ENCODE measurements at regions not wholly inside any gene's neighbourhood (a gene's known extent, or its start where the extent isn't known, plus 50 kb on each side); places are given as distances from the start of the nearest gene placed in this dataset.
"Not testable (repeated sequence)": the region's sequence is repeated elsewhere in the genome, so short reads cannot be mapped to it uniquely, and the experiment has no call there.

GRCh38 chr21:5118296-5118679 lies 5403.1 kb upstream of the TPTE start:
- H3K18ac ChIP-seq (ENCODE audit: low read length); H3K9me3 ChIP-seq (replicated peaks in 1 of 2; ENCODE audit: control insufficient read depth in 2 of 2, insufficient read depth in 1 of 2, low read depth in 1 of 2, low read length in 2 of 2); H3K4me3 ChIP-seq (ENCODE audit: low read length in 2 of 2); H2BK12ac ChIP-seq (ENCODE audit: low read length); H2BK120ac ChIP-seq (ENCODE audit: low read depth, low read length); H3K4me2 ChIP-seq (ENCODE audit: insufficient read depth, low read length, poor library complexity, severe bottlenecking); H4K91ac ChIP-seq (ENCODE audit: low read depth, low read length, poor library complexity); H3K23ac ChIP-seq (ENCODE audit: low read depth, low read length, poor library complexity); H2AK5ac ChIP-seq (ENCODE audit: low read depth, low read length); H2AFZ ChIP-seq (ENCODE audit: low read length); H3K9ac ChIP-seq (ENCODE audit: low read depth, low read length, poor library complexity); H3K14ac ChIP-seq (ENCODE audit: low read length); H3K27me3 ChIP-seq (ENCODE audit: control insufficient read depth in 3 of 3, insufficient read depth in 3 of 3, low read depth in 1 of 3, low read length in 3 of 3); H3K4me1 ChIP-seq (ENCODE audit: control insufficient read depth in 2 of 2, insufficient read depth in 1 of 2, low read depth in 1 of 2, low read length in 2 of 2); H3K4ac ChIP-seq (ENCODE audit: low read length); H2BK5ac ChIP-seq (ENCODE audit: low read length); H2BK15ac ChIP-seq (ENCODE audit: low read length); H3K36me3 ChIP-seq (replicated peaks in 1 of 2; ENCODE audit: control insufficient read depth in 2 of 2, insufficient read depth in 2 of 2, low read length in 2 of 2); H4K8ac ChIP-seq (ENCODE audit: low read depth, low read length); H3K27ac ChIP-seq (replicated peaks; ENCODE audit: low read length); H3K79me1 ChIP-seq (ENCODE audit: low read depth, low read length); DNase-seq (ENCODE audit: low spot score): not testable (repeated sequence)
- WGBS, 2 donors (ENCODE audit: extremely low coverage in 2 of 2, insufficient read length in 2 of 2, insufficient replicate concordance in 1 of 2): no CpG with 5 or more reads among the region's 17 CpGs

GRCh38 chr21:5119179-5119578 lies 5402.2 kb upstream of the TPTE start:
- H3K18ac ChIP-seq (ENCODE audit: low read length); H2AK5ac ChIP-seq (ENCODE audit: low read depth, low read length); H3K23ac ChIP-seq (ENCODE audit: low read depth, low read length, poor library complexity); H3K27ac ChIP-seq (replicated peaks; ENCODE audit: low read length); H3K4ac ChIP-seq (ENCODE audit: low read length); H2BK120ac ChIP-seq (ENCODE audit: low read depth, low read length); H3K9me3 ChIP-seq (replicated peaks in 1 of 2; ENCODE audit: control insufficient read depth in 2 of 2, insufficient read depth in 1 of 2, low read depth in 1 of 2, low read length in 2 of 2); H4K8ac ChIP-seq (ENCODE audit: low read depth, low read length); H2BK15ac ChIP-seq (ENCODE audit: low read length); H2BK12ac ChIP-seq (ENCODE audit: low read length); H3K36me3 ChIP-seq (replicated peaks in 1 of 2; ENCODE audit: control insufficient read depth in 2 of 2, insufficient read depth in 2 of 2, low read length in 2 of 2); H2BK5ac ChIP-seq (ENCODE audit: low read length); H3K14ac ChIP-seq (ENCODE audit: low read length); H4K91ac ChIP-seq (ENCODE audit: low read depth, low read length, poor library complexity); H3K4me2 ChIP-seq (ENCODE audit: insufficient read depth, low read length, poor library complexity, severe bottlenecking); H3K9ac ChIP-seq (ENCODE audit: low read depth, low read length, poor library complexity); H3K4me1 ChIP-seq (ENCODE audit: control insufficient read depth in 2 of 2, insufficient read depth in 1 of 2, low read depth in 1 of 2, low read length in 2 of 2); H3K27me3 ChIP-seq (ENCODE audit: control insufficient read depth in 3 of 3, insufficient read depth in 3 of 3, low read depth in 1 of 3, low read length in 3 of 3); H3K79me1 ChIP-seq (ENCODE audit: low read depth, low read length); DNase-seq (ENCODE audit: low spot score); H2AFZ ChIP-seq (ENCODE audit: low read length); H3K4me3 ChIP-seq (ENCODE audit: low read length in 2 of 2): not testable (repeated sequence)
- WGBS, 2 donors (ENCODE audit: extremely low coverage in 2 of 2, insufficient read length in 2 of 2, insufficient replicate concordance in 1 of 2): no CpG with 5 or more reads among the region's 8 CpGs

GRCh38 chr21:5121399-5121798 lies 5400.0 kb upstream of the TPTE start:
- not testable (repeated sequence) for H2BK15ac ChIP-seq (ENCODE audit: low read length); H3K18ac ChIP-seq (ENCODE audit: low read length); DNase-seq (ENCODE audit: low spot score); H3K4me2 ChIP-seq (ENCODE audit: insufficient read depth, low read length, poor library complexity, severe bottlenecking); H2BK12ac ChIP-seq (ENCODE audit: low read length); H4K91ac ChIP-seq (ENCODE audit: low read depth, low read length, poor library complexity); H4K8ac ChIP-seq (ENCODE audit: low read depth, low read length); H3K4ac ChIP-seq (ENCODE audit: low read length); H3K27me3 ChIP-seq (ENCODE audit: control insufficient read depth in 3 of 3, insufficient read depth in 3 of 3, low read depth in 1 of 3, low read length in 3 of 3); H3K4me3 ChIP-seq (ENCODE audit: low read length in 2 of 2); H2BK5ac ChIP-seq (ENCODE audit: low read length); H3K4me1 ChIP-seq (ENCODE audit: control insufficient read depth in 2 of 2, insufficient read depth in 1 of 2, low read depth in 1 of 2, low read length in 2 of 2); H3K23ac ChIP-seq (ENCODE audit: low read depth, low read length, poor library complexity); H3K9me3 ChIP-seq (replicated peaks in 1 of 2; ENCODE audit: control insufficient read depth in 2 of 2, insufficient read depth in 1 of 2, low read depth in 1 of 2, low read length in 2 of 2); H2BK120ac ChIP-seq (ENCODE audit: low read depth, low read length); H2AFZ ChIP-seq (ENCODE audit: low read length); H2AK5ac ChIP-seq (ENCODE audit: low read depth, low read length); H3K79me1 ChIP-seq (ENCODE audit: low read depth, low read length); H3K36me3 ChIP-seq (replicated peaks in 1 of 2; ENCODE audit: control insufficient read depth in 2 of 2, insufficient read depth in 2 of 2, low read length in 2 of 2); H3K27ac ChIP-seq (replicated peaks; ENCODE audit: low read length); H3K9ac ChIP-seq (ENCODE audit: low read depth, low read length, poor library complexity); H3K14ac ChIP-seq (ENCODE audit: low read length)
- WGBS, 2 donors (ENCODE audit: extremely low coverage in 2 of 2, insufficient read length in 2 of 2, insufficient replicate concordance in 1 of 2): no CpG with 5 or more reads among the region's 14 CpGs

GRCh38 chr21:5121849-5122248 lies 5399.5 kb upstream of the TPTE start:
- not testable (repeated sequence) for H3K4me1 ChIP-seq (ENCODE audit: control insufficient read depth in 2 of 2, insufficient read depth in 1 of 2, low read depth in 1 of 2, low read length in 2 of 2); H3K27ac ChIP-seq (replicated peaks; ENCODE audit: low read length); H3K79me1 ChIP-seq (ENCODE audit: low read depth, low read length); H3K9ac ChIP-seq (ENCODE audit: low read depth, low read length, poor library complexity); H4K91ac ChIP-seq (ENCODE audit: low read depth, low read length, poor library complexity); H4K8ac ChIP-seq (ENCODE audit: low read depth, low read length); H2BK120ac ChIP-seq (ENCODE audit: low read depth, low read length); H3K4me3 ChIP-seq (ENCODE audit: low read length in 2 of 2); H3K14ac ChIP-seq (ENCODE audit: low read length); H3K4ac ChIP-seq (ENCODE audit: low read length); H3K36me3 ChIP-seq (replicated peaks in 1 of 2; ENCODE audit: control insufficient read depth in 2 of 2, insufficient read depth in 2 of 2, low read length in 2 of 2); H2BK12ac ChIP-seq (ENCODE audit: low read length); H2AFZ ChIP-seq (ENCODE audit: low read length); H2BK5ac ChIP-seq (ENCODE audit: low read length); H3K4me2 ChIP-seq (ENCODE audit: insufficient read depth, low read length, poor library complexity, severe bottlenecking); H3K27me3 ChIP-seq (ENCODE audit: control insufficient read depth in 3 of 3, insufficient read depth in 3 of 3, low read depth in 1 of 3, low read length in 3 of 3); H3K23ac ChIP-seq (ENCODE audit: low read depth, low read length, poor library complexity); H2AK5ac ChIP-seq (ENCODE audit: low read depth, low read length); H3K9me3 ChIP-seq (replicated peaks in 1 of 2; ENCODE audit: control insufficient read depth in 2 of 2, insufficient read depth in 1 of 2, low read depth in 1 of 2, low read length in 2 of 2); H2BK15ac ChIP-seq (ENCODE audit: low read length); DNase-seq (ENCODE audit: low spot score); H3K18ac ChIP-seq (ENCODE audit: low read length)
- no CpG with 5 or more reads among the region's 16 CpGs for WGBS, 2 donors (ENCODE audit: extremely low coverage in 2 of 2, insufficient read length in 2 of 2, insufficient replicate concordance in 1 of 2)

All from neuronal stem cell (in vitro differentiated cells).